Activated CD8-positive, alpha-beta memory T cell treated with anti-CD3 and anti-CD28 coated beads, Interleukin-2, amount 50 U/mL, for 24 hours (primary cell): ENCODE measurements at regions not wholly inside any gene's neighbourhood (a gene's known extent, or its start where the extent isn't known, plus 50 kb on each side); places are given as distances from the start of the nearest gene placed in this dataset.

ENCODE experiments used
- DNase-seq: peaks from one replicate; pipeline ENCODE4 v3.0.0-alpha.2; 2020; ENCODE audit errors: extremely low read depth

GRCh38 chr7:68544851-68545250 is 1053.4 kb upstream of the AUTS2 start:
- no peak for DNase-seq

DNA sequence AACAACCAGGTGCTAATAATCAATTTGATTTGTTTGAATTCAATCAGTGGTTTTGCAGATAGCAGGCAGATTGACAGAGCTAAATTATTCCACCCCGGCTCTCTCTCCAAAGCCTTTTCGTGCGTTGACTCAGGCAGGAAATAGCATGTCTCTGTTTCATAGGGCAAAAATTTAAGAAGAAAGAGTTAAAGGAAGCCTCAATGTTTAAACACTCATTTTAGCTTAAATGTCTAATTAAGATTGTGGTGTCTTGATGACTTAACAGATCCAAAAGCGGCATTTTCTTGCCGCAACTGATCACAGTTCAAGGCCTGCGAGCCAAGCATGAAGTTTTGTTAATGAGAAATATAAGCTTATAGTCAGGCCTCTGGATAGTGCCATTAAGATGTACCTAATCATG is 1051.1 kb upstream of the AUTS2 start:
- no peak for DNase-seq

- no peak for DNase-seq
Measured at GRCh38 chr7:68547799-68548198, 1050.5 kb upstream of the AUTS2 start.

DNA sequence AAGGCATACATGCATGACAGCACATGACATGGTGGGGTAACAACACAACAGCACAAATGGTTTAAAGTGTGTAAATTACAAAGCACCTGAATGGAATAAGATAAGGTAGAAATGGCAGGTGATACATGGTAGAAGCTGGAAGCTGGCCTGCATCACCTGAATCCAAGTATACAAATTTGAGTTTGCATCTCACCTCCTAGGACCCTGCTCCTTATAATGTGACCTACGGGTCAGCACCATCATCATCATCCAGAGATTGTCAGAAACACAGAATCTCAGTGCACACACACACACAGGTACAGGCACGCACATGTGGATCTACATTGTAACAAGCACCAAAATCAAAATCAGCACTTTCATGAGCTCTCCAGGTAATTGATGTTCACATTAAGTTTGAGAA is 1048.2 kb upstream of the AUTS2 start:
- DNase-seq = no peak

GRCh38 chr7:68550635-68551034 is 1047.6 kb upstream of the AUTS2 start:
- DNase-seq = no peak

GRCh38 chr7:68556537-68556936 is 1041.7 kb upstream of the AUTS2 start:
- DNase-seq = no peak

DNA sequence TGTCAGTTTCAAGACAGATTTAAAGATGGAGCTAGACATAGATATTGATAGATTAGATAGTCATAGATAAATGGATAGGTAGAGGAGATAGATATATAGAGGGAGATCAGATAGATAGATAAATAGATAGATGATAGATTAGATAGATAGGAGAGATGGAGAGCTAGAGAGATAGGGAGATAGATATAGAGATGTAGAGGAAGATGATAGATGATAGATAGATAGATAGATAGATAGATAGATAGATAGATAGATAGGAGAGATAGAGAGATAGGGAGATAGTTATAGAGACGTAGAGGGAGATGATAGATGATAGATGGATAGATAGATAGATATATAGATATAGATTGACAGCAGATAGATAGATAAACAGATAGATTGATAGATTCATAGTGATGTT is 1038.8 kb upstream of the AUTS2 start:
- DNase-seq = no peak

GRCh38 chr7:68562323-68562899 is 1035.9 kb upstream of the AUTS2 start:
- DNase-seq = no peak

GRCh38 chr7:68564306-68565135 is 1033.8 kb upstream of the AUTS2 start:
- DNase-seq = no peak

DNA sequence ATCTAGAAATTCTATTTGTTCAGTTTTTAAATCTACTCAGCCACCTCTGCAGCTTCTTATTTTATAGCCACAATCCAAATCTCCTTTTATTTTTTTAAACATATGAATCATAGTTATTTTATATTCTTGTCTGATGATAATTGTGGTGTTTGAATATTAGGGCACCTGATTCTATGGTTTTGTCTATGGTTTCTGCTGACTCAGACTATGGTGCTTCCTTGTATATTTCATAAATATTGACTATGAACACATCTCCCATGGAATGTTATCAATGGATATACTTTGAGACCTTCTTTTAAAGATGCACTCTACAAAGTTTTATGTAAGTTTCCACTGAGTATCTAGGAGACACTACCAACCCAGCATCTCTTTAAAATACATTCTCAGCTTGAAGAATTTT is 1027.0 kb upstream of the AUTS2 start:
- no peak for DNase-seq

DNA sequence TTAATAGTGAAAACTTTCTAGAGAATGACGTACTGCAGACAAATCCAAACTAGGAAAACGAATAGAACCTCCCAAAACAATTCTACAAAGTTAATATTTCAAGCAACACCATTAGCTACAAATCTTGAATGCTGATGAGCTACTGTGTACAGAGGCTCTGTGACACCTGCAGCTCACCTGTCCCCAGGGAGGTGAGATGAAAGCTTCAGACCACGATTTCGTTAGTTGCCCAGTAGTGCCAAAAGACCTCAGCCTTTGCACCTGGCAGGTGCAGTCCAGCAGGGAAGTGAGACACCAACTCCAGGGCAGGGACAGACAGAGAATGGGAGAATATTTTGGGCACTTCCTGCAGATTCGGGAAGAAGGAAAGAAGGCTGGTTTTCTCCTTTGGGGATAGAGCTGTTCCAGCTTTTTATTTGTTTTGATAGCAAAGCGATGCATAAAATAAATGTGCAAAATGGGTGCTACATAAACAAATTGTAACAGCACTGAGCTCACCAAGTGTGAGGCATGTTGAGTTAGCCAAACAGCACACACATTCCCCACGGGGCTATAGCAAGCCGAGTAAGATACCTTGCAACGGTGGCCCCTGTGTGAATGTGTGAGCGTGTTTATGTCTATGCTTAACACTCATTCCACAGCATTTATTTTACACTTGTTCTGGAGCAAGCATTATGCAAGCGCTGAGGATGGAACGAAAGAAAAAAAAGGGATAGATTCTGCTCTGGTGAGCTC is 1024.8 kb upstream of the AUTS2 start:
- no peak for DNase-seq

- DNase-seq = no peak
Measured at GRCh38 chr7:68576366-68576765, 1021.9 kb upstream of the AUTS2 start.

- DNase-seq = no peak
Measured at GRCh38 chr7:68581417-68581816, 1016.9 kb upstream of the AUTS2 start.

DNA sequence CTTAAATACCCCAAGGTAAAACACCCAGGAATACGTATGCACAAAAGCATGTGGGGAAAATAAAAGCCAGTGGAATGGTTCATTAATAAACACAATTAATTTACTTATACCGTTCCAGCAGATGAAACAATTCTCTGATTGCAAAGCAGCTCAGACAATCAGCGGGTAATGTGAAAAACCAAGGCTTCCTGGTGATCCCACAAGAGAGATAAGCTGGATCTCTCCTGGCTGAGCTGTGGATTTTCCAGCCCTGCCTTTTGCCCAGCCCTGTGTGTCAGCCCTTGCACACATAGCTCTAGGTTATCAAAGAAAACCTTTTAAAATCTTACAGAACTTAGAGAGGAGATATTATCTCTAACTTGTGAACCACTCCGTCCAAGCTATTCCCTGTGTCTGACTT is 1010.7 kb upstream of the AUTS2 start:
- DNase-seq = no peak

GRCh38 chr7:68601826-68602225 is 996.4 kb upstream of the AUTS2 start:
- no peak for DNase-seq

- DNase-seq = no peak
Measured at GRCh38 chr7:68604541-68604940, 993.7 kb upstream of the AUTS2 start.

DNA sequence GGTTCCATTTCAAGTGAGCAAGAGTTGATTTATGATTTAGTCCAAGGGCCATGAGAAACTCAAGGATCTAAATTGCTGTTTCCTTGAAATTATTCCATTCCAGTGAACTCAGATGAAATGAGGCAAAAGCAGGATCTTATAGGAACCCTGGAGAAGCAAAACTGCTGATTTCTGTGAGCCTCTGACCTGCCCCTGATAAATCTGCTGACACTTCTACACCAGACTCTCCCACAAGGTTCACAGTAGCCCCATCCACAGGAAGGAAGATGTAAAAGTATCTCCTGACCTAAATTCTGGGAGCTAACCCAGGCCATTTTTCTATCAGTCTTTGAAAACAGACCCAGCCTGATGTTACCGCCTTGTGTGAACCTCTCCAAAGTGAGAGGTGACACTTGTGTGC is 987.6 kb upstream of the AUTS2 start:
- no peak for DNase-seq

GRCh38 chr7:68613405-68613804 is 984.9 kb upstream of the AUTS2 start:
- no peak for DNase-seq

DNA sequence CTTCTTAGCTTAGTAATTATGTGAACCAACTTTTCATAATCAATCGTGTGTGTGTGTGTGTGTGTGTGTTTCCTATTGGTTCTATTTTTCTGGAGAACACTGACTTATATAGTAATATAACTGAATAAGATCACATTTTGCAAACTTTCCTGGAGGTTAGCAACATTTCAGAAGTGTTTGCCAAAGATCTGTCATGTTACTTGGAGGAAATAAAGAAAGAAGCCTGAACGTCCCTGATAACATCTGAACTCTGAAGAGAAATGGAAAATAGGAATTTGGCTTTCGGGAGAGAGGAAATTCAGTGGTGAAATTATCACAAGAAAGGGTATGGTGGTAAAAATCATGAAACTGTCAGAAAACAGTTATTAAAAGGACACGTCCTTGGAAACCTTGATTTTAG is 984.4 kb upstream of the AUTS2 start:
- no peak for DNase-seq

- no peak for DNase-seq
Measured at GRCh38 chr7:68619526-68619925, 978.7 kb upstream of the AUTS2 start.

DNA sequence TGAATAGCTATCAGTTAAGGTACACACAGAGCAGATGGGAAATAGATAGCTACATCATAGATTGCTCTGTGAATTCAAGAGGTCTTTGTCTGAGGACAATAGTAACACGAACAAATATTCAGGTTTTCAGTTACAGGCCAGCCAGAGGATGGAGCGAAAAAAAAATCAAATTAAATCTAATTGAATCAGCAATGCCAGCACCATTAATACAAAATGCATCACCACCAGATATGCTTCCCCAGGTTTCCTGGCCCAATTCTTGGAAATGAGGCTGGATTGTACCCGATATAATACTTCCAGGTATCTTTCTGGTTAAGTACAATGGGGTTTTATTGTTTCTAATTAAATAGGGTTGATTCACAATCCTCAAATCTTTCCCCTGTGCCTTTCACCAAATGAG is 975.8 kb upstream of the AUTS2 start:
- DNase-seq = no peak

GRCh38 chr7:68623030-68623429 is 975.2 kb upstream of the AUTS2 start:
- no peak for DNase-seq

- no peak for DNase-seq
Measured at GRCh38 chr7:68627247-68627864, 970.9 kb upstream of the AUTS2 start.
